ENCODE measurements at regions not wholly inside any gene's neighbourhood (a gene's known extent, or its start where the extent isn't known, plus 50 kb on each side); places are given as distances from the start of the nearest gene placed in this dataset.

DNA sequence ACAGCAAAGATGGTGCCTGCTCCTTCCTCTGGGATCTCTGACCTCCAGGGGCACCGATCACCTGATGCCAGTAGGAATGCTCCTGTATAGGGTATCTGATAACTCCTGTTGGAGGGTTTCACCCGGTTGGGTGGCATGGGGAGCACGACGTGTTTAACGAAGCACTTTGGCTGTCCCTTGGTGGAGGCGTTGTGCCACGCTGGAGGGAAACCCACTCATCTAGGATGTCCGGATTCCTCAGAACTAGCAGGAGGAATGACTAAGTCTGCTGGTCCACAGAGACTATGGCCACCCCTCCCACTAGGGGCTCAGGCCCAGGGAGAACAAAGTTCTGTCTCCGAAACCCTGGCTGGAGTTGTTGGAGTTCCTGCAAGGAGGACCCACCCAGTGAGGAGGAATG, 1624.4 kb downstream of the GRIK2 start:
- Mint-ChIP-seq H3K36me3 (ENCODE audit: low read depth) (no peaks in the 10 kb centered on the region), H3K27me3 (ENCODE audit: insufficient read depth) (no peaks in the 10 kb centered on the region), H3K4me3 (no peak overlapping the region), H3K27ac (no peak overlapping the region), H3K4me1 (no peaks in the 10 kb centered on the region), H3K9me3 (peaks cover 4% of the 10 kb centered on the region)
- Histone ChIP-seq H3K27ac (ENCODE audit: low read depth, low read length) (no peak overlapping the region), H3K9ac (ENCODE audit: extremely low read depth, low read length, poor library complexity, severe bottlenecking) (no peak overlapping the region), H3K9me3 (ENCODE audit: control insufficient read depth, low read length) (peaks cover 2% of the 10 kb centered on the region), H3K36me3 (ENCODE audit: control insufficient read depth, insufficient read depth, low read length) (no peaks in the 10 kb centered on the region), H3K4me3 (ENCODE audit: low read length) (no peak overlapping the region), H3K4me1 (ENCODE audit: control insufficient read depth, insufficient read depth, low read length) (no peaks in the 10 kb centered on the region), H3K27me3 (ENCODE audit: control insufficient read depth, insufficient read depth, low read length, poor library complexity, severe bottlenecking) (no peaks in the 10 kb centered on the region)
- no peak for DNase-seq
- TF ChIP-seq, protein P1, sequence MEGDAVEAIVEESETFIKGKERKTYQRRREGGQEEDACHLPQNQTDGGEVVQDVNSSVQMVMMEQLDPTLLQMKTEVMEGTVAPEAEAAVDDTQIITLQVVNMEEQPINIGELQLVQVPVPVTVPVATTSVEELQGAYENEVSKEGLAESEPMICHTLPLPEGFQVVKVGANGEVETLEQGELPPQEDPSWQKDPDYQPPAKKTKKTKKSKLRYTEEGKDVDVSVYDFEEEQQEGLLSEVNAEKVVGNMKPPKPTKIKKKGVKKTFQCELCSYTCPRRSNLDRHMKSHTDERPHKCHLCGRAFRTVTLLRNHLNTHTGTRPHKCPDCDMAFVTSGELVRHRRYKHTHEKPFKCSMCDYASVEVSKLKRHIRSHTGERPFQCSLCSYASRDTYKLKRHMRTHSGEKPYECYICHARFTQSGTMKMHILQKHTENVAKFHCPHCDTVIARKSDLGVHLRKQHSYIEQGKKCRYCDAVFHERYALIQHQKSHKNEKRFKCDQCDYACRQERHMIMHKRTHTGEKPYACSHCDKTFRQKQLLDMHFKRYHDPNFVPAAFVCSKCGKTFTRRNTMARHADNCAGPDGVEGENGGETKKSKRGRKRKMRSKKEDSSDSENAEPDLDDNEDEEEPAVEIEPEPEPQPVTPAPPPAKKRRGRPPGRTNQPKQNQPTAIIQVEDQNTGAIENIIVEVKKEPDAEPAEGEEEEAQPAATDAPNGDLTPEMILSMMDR (conservative IDR thresholded peaks at IDR 0.05): no peak
- 89 to 94% methylated on average over 8 to 9 of the region's 9 CpGs for WGBS, 2 experiments (ENCODE audit: insufficient coverage in 1 of 2, insufficient read length in 1 of 2)

GRCh38 chr6:103011605-103012004, 1618.1 kb downstream of the GRIK2 start:
- peaks cover 4% of the 10 kb centered on the region for H3K4me1 Mint-ChIP-seq
- whole genome bisulfite sequencing, 2 experiments (ENCODE audit: insufficient coverage in 1 of 2, insufficient read length in 1 of 2): 55 to 74% methylated on average over 1 to 2 of the region's 2 CpGs
- no peak overlapping the region for H3K4me3 Mint-ChIP-seq

GRCh38 chr6:103002282-103002681, 1608.8 kb downstream of the GRIK2 start:
- Mint-ChIP-seq H3K9me3 (peaks cover 32% of the 10 kb centered on the region), H3K4me3 (no peak overlapping the region), H3K36me3 (ENCODE audit: low read depth) (no peaks in the 10 kb centered on the region), H3K27me3 (ENCODE audit: insufficient read depth) (peaks cover 7% of the 10 kb centered on the region), H3K4me1 (peaks cover 13% of the 10 kb centered on the region), H3K27ac (no peak overlapping the region)
- peaks cover 7% of the 10 kb centered on the region for H3K9me3 ChIP-seq (ENCODE audit: control insufficient read depth, low read length)
- TF ChIP-seq, protein P1 (conservative IDR thresholded peaks at IDR 0.05): no peak
- H3K36me3 ChIP-seq (ENCODE audit: control insufficient read depth, insufficient read depth, low read length): no peaks in the 10 kb centered on the region
- H3K9ac ChIP-seq (ENCODE audit: extremely low read depth, low read length, poor library complexity, severe bottlenecking): no peak overlapping the region
- no peak overlapping the region for H3K27ac ChIP-seq (ENCODE audit: low read depth, low read length)
- no peak for DNase-seq
- no peak overlapping the region for H3K4me3 ChIP-seq (ENCODE audit: low read length)
- WGBS, 2 experiments (ENCODE audit: insufficient coverage in 1 of 2, insufficient read length in 1 of 2): 92% methylated on average over 2 to 3 of the region's 3 CpGs
- H3K27me3 ChIP-seq (ENCODE audit: control insufficient read depth, insufficient read depth, low read length, poor library complexity, severe bottlenecking): no peaks in the 10 kb centered on the region
- H3K4me1 ChIP-seq (ENCODE audit: control insufficient read depth, insufficient read depth, low read length): no peaks in the 10 kb centered on the region

More at GRCh38 chr6:103011605-103012004, 1618.1 kb downstream of the GRIK2 start:
- Histone ChIP-seq H3K9ac (ENCODE audit: extremely low read depth, low read length, poor library complexity, severe bottlenecking) (no peak overlapping the region), H3K4me1 (ENCODE audit: control insufficient read depth, insufficient read depth, low read length) (no peaks in the 10 kb centered on the region), H3K36me3 (ENCODE audit: control insufficient read depth, insufficient read depth, low read length) (no peaks in the 10 kb centered on the region), H3K27ac (ENCODE audit: low read depth, low read length) (no peak overlapping the region), H3K27me3 (ENCODE audit: control insufficient read depth, insufficient read depth, low read length, poor library complexity, severe bottlenecking) (no peaks in the 10 kb centered on the region), H3K9me3 (ENCODE audit: control insufficient read depth, low read length) (peaks cover 5% of the 10 kb centered on the region), H3K4me3 (ENCODE audit: low read length) (no peak overlapping the region)
- TF ChIP-seq, protein P1 (conservative IDR thresholded peaks at IDR 0.05): no peak
- peaks cover 15% of the 10 kb centered on the region for H3K9me3 Mint-ChIP-seq
- no peak overlapping the region for H3K27ac Mint-ChIP-seq
- no peak for DNase-seq
- H3K36me3 Mint-ChIP-seq (ENCODE audit: low read depth): no peaks in the 10 kb centered on the region
- H3K27me3 Mint-ChIP-seq (ENCODE audit: insufficient read depth): no peaks in the 10 kb centered on the region
